PC-3 (cell line): ENCODE measurements at regions not wholly inside any gene's neighbourhood (a gene's known extent, or its start where the extent isn't known, plus 50 kb on each side); places are given as distances from the start of the nearest gene placed in this dataset.

Experiments
- ATAC-seq: fragments of 200-7000 bp; cut with Tn5 transposase; 2 replicates; pipeline ENCODE4 v1.9.1; 2020; ENCODE audit warnings: mild to moderate bottlenecking, moderate library complexity
- BruUV-seq: library from RNA; stranded (reverse); fragments of 400-500 nt; replicated peaks from 2 replicates; lab custom pipeline; 2021; lab: Mats Ljungman, UMichigan
- CTCF ChIA-PET: fragments of 300-600 bp; sonication (Branson Sonifier 250); formaldehyde crosslinking; loops from one replicate; lab custom pipeline; 2022; ENCODE audit warnings: antibody characterized with exemption; lab: Charles Lee
- POLR2A ChIA-PET: fragments of 300-600 bp; sonication (Branson Sonifier 250); formaldehyde crosslinking; loops from one replicate; lab custom pipeline; 2022; ENCODE audit warnings: antibody characterized with exemption; ENCODE audit not compliant: unreplicated experiment; lab: Charles Lee
- DNase-seq: peaks from one replicate; pipeline ENCODE4 v3.0.0-alpha.2; 2015
- H2AFZ ChIP-seq: fragments of 300-600 bp; sonication (generic); 2 replicates; pipeline ENCODE4 v1.6.0; 2016; ENCODE audit warnings: antibody characterized with exemption, low read length
- H3F3A ChIP-seq: fragments of 300-600 bp; sonication (generic); one replicate; pipeline ENCODE4 v1.6.0; 2017; ENCODE audit warnings: antibody characterized with exemption, low read length, control low read depth, mild to moderate bottlenecking; ENCODE audit not compliant: unreplicated experiment
- H3K27ac ChIP-seq: fragments of 300-600 bp; sonication (generic); 2 replicates; pipeline ENCODE4 v1.5.1; 2016; ENCODE audit warnings: mild to moderate bottlenecking, low read length
- H3K27me3 ChIP-seq: fragments of 300-600 bp; sonication (generic); 2 replicates; pipeline ENCODE4 v1.6.1; 2016; ENCODE audit warnings: low read length, mixed read lengths
- H3K36me3 ChIP-seq: fragments of 300-600 bp; sonication (generic); 2 replicates; pipeline ENCODE4 v1.6.1; 2016; ENCODE audit warnings: low read depth, mixed run types, low read length, mixed read lengths
- H3K4me1 ChIP-seq: fragments of 300-600 bp; sonication (generic); 2 replicates; pipeline ENCODE4 v1.5.1; 2016; ENCODE audit warnings: low read length; ENCODE audit not compliant: insufficient read depth
- H3K4me2 ChIP-seq: fragments of 300-600 bp; sonication (generic); 2 replicates; pipeline ENCODE4 v1.6.0; 2016; ENCODE audit warnings: low read length
- H3K4me3 ChIP-seq: fragments of 300-600 bp; sonication (generic); 2 replicates; pipeline ENCODE4 v1.5.1; 2016; ENCODE audit warnings: mild to moderate bottlenecking, low read length, mixed read lengths
- H3K79me2 ChIP-seq: fragments of 300-600 bp; sonication (generic); 2 replicates; pipeline ENCODE4 v1.6.1; 2017; ENCODE audit warnings: low read length, mixed read lengths
- H3K9ac ChIP-seq: fragments of 300-600 bp; sonication (generic); 2 replicates; pipeline ENCODE4 v1.6.0; 2016; ENCODE audit warnings: mild to moderate bottlenecking, low read length
- H3K9me2 ChIP-seq: fragments of 300-600 bp; sonication (generic); replicated peaks from 2 replicates; pipeline ENCODE4 v1.6.1; 2016; ENCODE audit warnings: mixed run types, low read length, mixed read lengths
- H3K9me3 ChIP-seq: fragments of 300-600 bp; sonication (generic); 2 replicates; pipeline ENCODE4 v1.6.1; 2016; ENCODE audit warnings: low read length, mixed read lengths
- H4K20me1 ChIP-seq: fragments of 300-600 bp; sonication (generic); 2 replicates; pipeline ENCODE4 v1.6.1; 2016; ENCODE audit warnings: low read length, mixed read lengths
- EZH2 ChIP-seq: fragments of 300-600 bp; sonication (generic); IDR thresholded peaks from one replicate; pipeline ENCODE4 v1.6.1; 2017; ENCODE audit warnings: antibody characterized with exemption, mild to moderate bottlenecking, low read length; ENCODE audit not compliant: unreplicated experiment
- EZH2phosphoT487 ChIP-seq: fragments of 300-600 bp; sonication (generic); IDR thresholded peaks from 2 replicates; pipeline ENCODE4 v1.6.1; 2018; ENCODE audit warnings: mild to moderate bottlenecking, antibody characterized with exemption, low read length, borderline replicate concordance
- intact Hi-C: fragments of 100-400 bp; cut with micrococcal nuclease; formaldehyde crosslinking; loops from 2 replicates; pipeline ENCODE4 v1.9.0; 2023
- TF ChIP-seq, protein P1 (sequence below): fragments of 300-600 bp; sonication (generic); conservative IDR thresholded peaks from 2 replicates; pipeline ENCODE4 v1.5.1; 2017; ENCODE audit warnings: antibody characterized with exemption, low read depth, mild to moderate bottlenecking, low read length

DNA sequence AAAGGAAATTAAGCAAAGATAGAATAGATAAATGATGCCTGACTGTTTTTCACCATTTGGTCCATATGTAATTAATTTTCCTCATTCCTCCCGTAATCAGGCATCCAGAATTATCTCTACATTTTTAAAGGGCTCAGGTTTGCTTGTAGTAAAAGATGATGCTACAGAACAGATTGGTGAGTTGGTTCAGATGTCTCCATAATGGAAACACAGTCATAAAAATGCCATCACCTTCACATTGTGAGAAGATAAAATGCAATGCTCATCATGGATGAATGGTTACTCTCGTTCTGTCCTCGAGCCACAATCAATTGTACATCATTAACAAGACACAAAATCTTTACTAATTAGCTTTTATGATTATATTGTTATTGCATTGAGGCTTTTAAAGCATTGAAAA lies 64.9 kb upstream of the CELF2 start:
- ChIA-PET POLR2A (no interaction called here), CTCF (no interaction called here)
- no peak overlapping the region for H3K4me2 ChIP-seq
- H3K79me2 ChIP-seq = no peaks in the 10 kb centered on the region
- TF ChIP-seq, protein P1, sequence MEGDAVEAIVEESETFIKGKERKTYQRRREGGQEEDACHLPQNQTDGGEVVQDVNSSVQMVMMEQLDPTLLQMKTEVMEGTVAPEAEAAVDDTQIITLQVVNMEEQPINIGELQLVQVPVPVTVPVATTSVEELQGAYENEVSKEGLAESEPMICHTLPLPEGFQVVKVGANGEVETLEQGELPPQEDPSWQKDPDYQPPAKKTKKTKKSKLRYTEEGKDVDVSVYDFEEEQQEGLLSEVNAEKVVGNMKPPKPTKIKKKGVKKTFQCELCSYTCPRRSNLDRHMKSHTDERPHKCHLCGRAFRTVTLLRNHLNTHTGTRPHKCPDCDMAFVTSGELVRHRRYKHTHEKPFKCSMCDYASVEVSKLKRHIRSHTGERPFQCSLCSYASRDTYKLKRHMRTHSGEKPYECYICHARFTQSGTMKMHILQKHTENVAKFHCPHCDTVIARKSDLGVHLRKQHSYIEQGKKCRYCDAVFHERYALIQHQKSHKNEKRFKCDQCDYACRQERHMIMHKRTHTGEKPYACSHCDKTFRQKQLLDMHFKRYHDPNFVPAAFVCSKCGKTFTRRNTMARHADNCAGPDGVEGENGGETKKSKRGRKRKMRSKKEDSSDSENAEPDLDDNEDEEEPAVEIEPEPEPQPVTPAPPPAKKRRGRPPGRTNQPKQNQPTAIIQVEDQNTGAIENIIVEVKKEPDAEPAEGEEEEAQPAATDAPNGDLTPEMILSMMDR = no peak
- TF ChIP-seq EZH2phosphoT487 (no peak), EZH2 (no peak)
- no TSS peak for BruUV-seq
- intact Hi-C loops = no loop called here
- H2AFZ ChIP-seq = no peak overlapping the region
- no peaks in the 10 kb centered on the region for H3F3A ChIP-seq
- H3K36me3 ChIP-seq = no peaks in the 10 kb centered on the region
- no peak overlapping the region for H3K4me3 ChIP-seq
- no peaks in the 10 kb centered on the region for H3K27me3 ChIP-seq
- no peaks in the 10 kb centered on the region for H3K4me1 ChIP-seq
- no peaks in the 10 kb centered on the region for H4K20me1 ChIP-seq
- ATAC-seq (no peak), DNase-seq (no peak)
- no peak overlapping the region for H3K9ac ChIP-seq
- no peaks in the 10 kb centered on the region for H3K9me3 ChIP-seq
- no peaks in the 10 kb centered on the region for H3K9me2 ChIP-seq
- no peak overlapping the region for H3K27ac ChIP-seq

DNA sequence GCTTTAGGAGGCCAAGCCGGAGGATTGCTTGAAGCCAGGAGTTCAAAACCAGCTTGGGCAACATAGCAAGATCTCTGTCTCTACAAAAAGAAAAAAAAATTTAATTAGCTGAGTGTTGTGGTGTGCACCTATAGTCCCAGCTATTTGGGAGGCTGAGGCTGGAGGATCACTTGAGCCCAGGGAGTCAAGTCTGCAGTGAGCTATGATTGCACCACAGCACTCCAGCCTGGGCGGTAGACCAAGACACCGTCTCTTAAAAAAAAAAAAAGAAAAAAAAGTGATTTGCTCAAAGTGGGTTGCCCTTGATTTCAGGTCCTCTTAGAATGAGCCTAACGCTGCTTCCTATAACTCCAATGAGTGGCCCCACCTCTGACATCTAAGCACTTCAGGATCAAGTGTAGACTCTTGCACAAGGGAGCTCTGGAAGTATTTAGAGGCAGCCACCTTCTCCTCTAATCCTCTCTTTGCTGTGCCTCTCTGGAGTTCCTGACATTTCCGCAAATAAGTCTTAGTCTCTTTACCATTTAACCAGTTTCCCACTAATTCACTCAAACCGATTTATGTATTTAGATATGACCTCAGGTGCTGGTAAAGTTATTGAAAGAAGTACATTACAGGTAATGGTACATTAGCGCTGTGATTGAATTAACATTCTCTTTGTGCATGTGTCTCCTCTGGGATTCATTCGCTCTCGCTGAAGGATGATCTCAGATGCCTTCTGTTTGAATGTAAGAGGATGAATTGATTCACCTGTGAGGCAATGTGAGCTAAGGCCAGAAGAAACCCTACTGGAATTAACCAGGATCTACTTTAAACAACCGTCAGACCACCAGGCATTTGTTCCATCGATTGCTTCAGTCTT lies 60.8 kb upstream of the CELF2 start:
- H3K4me2 ChIP-seq = no peak overlapping the region
- no peaks in the 10 kb centered on the region for H3K27me3 ChIP-seq
- ChIA-PET POLR2A (no interaction called here), CTCF (no interaction called here)
- no peaks in the 10 kb centered on the region for H3K36me3 ChIP-seq
- no peaks in the 10 kb centered on the region for H3K4me1 ChIP-seq
- BruUV-seq = no TSS peak
- no peak overlapping the region for H3K27ac ChIP-seq
- H2AFZ ChIP-seq = no peak overlapping the region
- no peak overlapping the region for H3K9ac ChIP-seq
- no peaks in the 10 kb centered on the region for H3K79me2 ChIP-seq
- TF ChIP-seq, protein P1 = no peak
- TF ChIP-seq EZH2phosphoT487 (no peak), EZH2 (no peak)
- no peaks in the 10 kb centered on the region for H3K9me3 ChIP-seq
- intact Hi-C loops = no loop called here
- ATAC-seq = no peak
- no peak for DNase-seq
- no peaks in the 10 kb centered on the region for H3F3A ChIP-seq
- no peak overlapping the region for H3K4me3 ChIP-seq
- H4K20me1 ChIP-seq = no peaks in the 10 kb centered on the region
- H3K9me2 ChIP-seq = no peaks in the 10 kb centered on the region

DNA sequence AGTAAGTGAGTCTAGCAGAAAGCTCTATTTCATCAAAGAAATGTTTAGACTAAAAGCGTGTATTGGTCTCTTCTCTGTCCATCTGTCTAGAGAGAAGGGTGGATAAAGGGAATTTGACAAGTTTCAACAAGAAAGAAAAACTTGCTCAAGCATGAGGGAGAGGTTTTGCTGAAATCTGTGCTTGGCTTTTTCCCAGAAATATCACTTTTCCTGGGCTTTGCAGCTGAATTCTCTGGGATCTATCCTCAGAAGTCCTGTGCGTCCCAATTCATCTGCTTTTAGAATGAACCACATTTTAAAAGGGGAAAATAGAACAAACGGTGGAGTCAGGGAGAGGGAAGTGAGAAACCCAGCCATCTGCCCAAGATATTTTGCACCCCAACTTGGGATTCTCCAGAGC lies 59.6 kb upstream of the CELF2 start:
- intact Hi-C loops = no loop called here
- no peak overlapping the region for H3K4me2 ChIP-seq
- H3K9ac ChIP-seq = no peak overlapping the region
- H2AFZ ChIP-seq = no peak overlapping the region
- no peak for DNase-seq
- H3K79me2 ChIP-seq = no peaks in the 10 kb centered on the region
- H3K9me2 ChIP-seq = no peaks in the 10 kb centered on the region
- H3K27me3 ChIP-seq = no peaks in the 10 kb centered on the region
- no peak overlapping the region for H3K27ac ChIP-seq
- H3K36me3 ChIP-seq = no peaks in the 10 kb centered on the region
- TF ChIP-seq EZH2 (no peak), EZH2phosphoT487 (no peak)
- TF ChIP-seq, protein P1 = no peak
- ATAC-seq = no peak
- no peaks in the 10 kb centered on the region for H3K9me3 ChIP-seq
- H3K4me3 ChIP-seq = no peak overlapping the region
- no peaks in the 10 kb centered on the region for H4K20me1 ChIP-seq
- POLR2A ChIA-PET = no interaction called here
- H3K4me1 ChIP-seq = no peaks in the 10 kb centered on the region
- CTCF ChIA-PET = no interaction called here
- no peaks in the 10 kb centered on the region for H3F3A ChIP-seq
- BruUV-seq = no TSS peak
